Spleen (tissue), 11 donors: ENCODE measurements at regions not wholly inside any gene's neighbourhood (a gene's known extent, or its start where the extent isn't known, plus 50 kb on each side); places are given as distances from the start of the nearest gene placed in this dataset.
"Not testable (repeated sequence)": the region's sequence is repeated elsewhere in the genome, so short reads cannot be mapped to it uniquely, and the experiment has no call there.

ENCODE experiments used
- DNase-seq: peaks from one replicate; pipeline ENCODE4 v3.0.0-alpha.2; 2020
- H3K27ac ChIP-seq, 8 donors: fragments of 200-600 bp; sonication (generic) in 7 of 8; 1 replicate in 4 of 8; 2 replicates in 4 of 8; pipeline versions ENCODE4 v1.5.0 to v1.8.0; 2016 to 2021; ENCODE audit warnings: inconsistent platforms in 4 of 8, mild to moderate bottlenecking in 4 of 8, moderate library complexity in 1 of 8
- H3K27me3 ChIP-seq, 7 donors: fragments of 200-600 bp; sonication (generic) in 6 of 7; replicated peaks in 1 of 7; 1 replicate in 4 of 7; 2 replicates in 3 of 7; pipeline versions ENCODE4 v1.5.0 to v1.8.0; 2016 to 2021; ENCODE audit warnings: inconsistent platforms in 3 of 7, mild to moderate bottlenecking in 1 of 7
- H3K36me3 ChIP-seq, 6 donors: fragments of 200-600 bp; sonication (generic) in 5 of 6; 1 replicate in 4 of 6; 2 replicates in 2 of 6; pipeline versions ENCODE4 v1.5.0 to v1.8.0; 2016 to 2021; ENCODE audit warnings: inconsistent platforms in 2 of 6
- H3K4me1 ChIP-seq, 6 donors: fragments of 200-600 bp; sonication (generic) in 5 of 6; 1 replicate in 3 of 6; 2 replicates in 3 of 6; pipeline versions ENCODE4 v1.5.0 to v1.8.0; 2016 to 2021; ENCODE audit warnings: inconsistent platforms in 3 of 6
- H3K4me3 ChIP-seq, 8 donors: fragments of 200-600 bp; sonication (generic) in 7 of 8; 1 replicate in 4 of 8; 2 replicates in 4 of 8; pipeline versions ENCODE4 v1.5.0 to v1.8.0; 2016 to 2021; ENCODE audit warnings: inconsistent platforms in 4 of 8, mild to moderate bottlenecking in 4 of 8, moderate library complexity in 2 of 8
- H3K9me3 ChIP-seq, 8 donors: fragments of 200-600 bp; sonication (generic) in 7 of 8; 1 replicate in 4 of 8; 2 replicates in 4 of 8; pipeline versions ENCODE4 v1.5.0 to v1.8.0; 2016 to 2021; ENCODE audit warnings: inconsistent platforms in 4 of 8
- POLR2A ChIP-seq, 3 donors: fragments of 450-650 bp; IDR thresholded peaks; one replicate each; pipeline ENCODE4 v1.5.1; 2017; ENCODE audit warnings: antibody characterized with exemption in 3 of 3, mild to moderate bottlenecking in 1 of 3
- POLR2AphosphoS5 ChIP-seq, 3 donors: sonication (generic); formaldehyde crosslinking; IDR thresholded peaks; one replicate each; pipeline ENCODE4 v1.5.1; 2017; ENCODE audit warnings: antibody characterized with exemption in 3 of 3
- WGBS, 5 donors: extraction: QIAGEN DNeasy Blood & Tissue Kit in 3 of 5; methylation state at CpG; one replicate each; pipeline versions ENCODE4 v1.1.5 to v1.1.7; 2013 to 2018; 5-methylcytosine and 5-hydroxymethylcytosine counted together
- intact Hi-C: fragments of 100-400 bp; cut with DNase I; formaldehyde crosslinking; loops from one replicate; pipeline ENCODE4 v1.15.0; 2023; ENCODE audit warnings: low total_unique reads
- TF ChIP-seq, protein P1 (sequence below), 11 experiments: fragments of 200-600 bp in 7 of 11; fragments of 450-650 bp in 4 of 11; sonication (generic) in 4 of 11; IDR thresholded peaks in 8 of 11; conservative IDR thresholded peaks in 3 of 11; 1 replicate in 7 of 11; 2 replicates in 4 of 11; pipeline versions ENCODE4 v1.4.0 to v1.8.0; 2016 to 2021; ENCODE audit warnings: antibody characterized with exemption in 11 of 11, inconsistent platforms in 4 of 11, mild to moderate bottlenecking in 1 of 11
- donor health status: healthy with polysubstance abuse.
- donor health status: DM: no; HTN: no; CAD: no; lungs with moderate emphysema.
- donor health status: DM: no; HTN: no; CAD: no.
- donor health status: Bipolar disorder and iron deficiency.
- donor health status: healthy.
- donor health status: DM: no; HTN: no; CAD: no.
- donor health status: DM: yes; HTN: yes; CAD: no.

- Histone ChIP-seq H3K27me3 (peaks cover 0 to 29% (median 0%) of the 10 kb centered on the region in 7 donors), H3K36me3 (no peaks in the 10 kb centered on the region), H3K4me1 (no peaks in the 10 kb centered on the region), H3K9me3 (no peaks in the 10 kb centered on the region), H3K27ac (no peak overlapping the region), H3K4me3 (no peak overlapping the region)
- TF ChIP-seq POLR2AphosphoS5 (IDR thresholded peaks at IDR 0.05): no peak
- TF ChIP-seq, protein P1, sequence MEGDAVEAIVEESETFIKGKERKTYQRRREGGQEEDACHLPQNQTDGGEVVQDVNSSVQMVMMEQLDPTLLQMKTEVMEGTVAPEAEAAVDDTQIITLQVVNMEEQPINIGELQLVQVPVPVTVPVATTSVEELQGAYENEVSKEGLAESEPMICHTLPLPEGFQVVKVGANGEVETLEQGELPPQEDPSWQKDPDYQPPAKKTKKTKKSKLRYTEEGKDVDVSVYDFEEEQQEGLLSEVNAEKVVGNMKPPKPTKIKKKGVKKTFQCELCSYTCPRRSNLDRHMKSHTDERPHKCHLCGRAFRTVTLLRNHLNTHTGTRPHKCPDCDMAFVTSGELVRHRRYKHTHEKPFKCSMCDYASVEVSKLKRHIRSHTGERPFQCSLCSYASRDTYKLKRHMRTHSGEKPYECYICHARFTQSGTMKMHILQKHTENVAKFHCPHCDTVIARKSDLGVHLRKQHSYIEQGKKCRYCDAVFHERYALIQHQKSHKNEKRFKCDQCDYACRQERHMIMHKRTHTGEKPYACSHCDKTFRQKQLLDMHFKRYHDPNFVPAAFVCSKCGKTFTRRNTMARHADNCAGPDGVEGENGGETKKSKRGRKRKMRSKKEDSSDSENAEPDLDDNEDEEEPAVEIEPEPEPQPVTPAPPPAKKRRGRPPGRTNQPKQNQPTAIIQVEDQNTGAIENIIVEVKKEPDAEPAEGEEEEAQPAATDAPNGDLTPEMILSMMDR (IDR thresholded peaks at IDR 0.05 in 8 of 11, conservative IDR thresholded peaks at IDR 0.05 in 3 of 11): no peak
- no peak for TF ChIP-seq POLR2A (IDR thresholded peaks at IDR 0.05)
- no peak for DNase-seq
- 27 to 52% (median 38%) methylated on average over 7 of the region's 7 CpGs for WGBS, 5 donors
- intact Hi-C loops: no loop called here
Observed at GRCh38 chr11:107259811-107260221, 197.8 kb downstream of the CWF19L2 start.

GRCh38 chr11:107257710-107258109 is 199.9 kb downstream of the CWF19L2 start:
- no peaks in the 10 kb centered on the region for H3K4me1 ChIP-seq
- H3K4me3 ChIP-seq: no peak overlapping the region
- TF ChIP-seq POLR2A (IDR thresholded peaks at IDR 0.05): no peak
- TF ChIP-seq, protein P1 (IDR thresholded peaks at IDR 0.05 in 8 of 11, conservative IDR thresholded peaks at IDR 0.05 in 3 of 11): no peak
- TF ChIP-seq POLR2AphosphoS5 (IDR thresholded peaks at IDR 0.05): no peak
- no peak overlapping the region for H3K27ac ChIP-seq
- no peaks in the 10 kb centered on the region for H3K36me3 ChIP-seq
- intact Hi-C loops: no loop called here
- 87 to 96% (median 90%) methylated on average over 7 of the region's 7 CpGs for WGBS, 5 donors
- DNase-seq: no peak
- no peaks in the 10 kb centered on the region for H3K9me3 ChIP-seq
- peaks cover 0 to 29% (median 0%) of the 10 kb centered on the region in 7 donors for H3K27me3 ChIP-seq

- H3K4me1 ChIP-seq, intact Hi-C loops, DNase-seq, H3K4me3 ChIP-seq, H3K36me3 ChIP-seq, H3K9me3 ChIP-seq, H3K27ac ChIP-seq: not testable (repeated sequence)
- 80 to 89% (median 81%) methylated on average over 8 of the region's 8 CpGs for WGBS, 5 donors
- peaks cover 0 to 23% (median 0%) of the 10 kb centered on the region in 7 donors for H3K27me3 ChIP-seq
Observed at GRCh38 chr11:107253661-107254060, 204.0 kb downstream of the CWF19L2 start.

DNA sequence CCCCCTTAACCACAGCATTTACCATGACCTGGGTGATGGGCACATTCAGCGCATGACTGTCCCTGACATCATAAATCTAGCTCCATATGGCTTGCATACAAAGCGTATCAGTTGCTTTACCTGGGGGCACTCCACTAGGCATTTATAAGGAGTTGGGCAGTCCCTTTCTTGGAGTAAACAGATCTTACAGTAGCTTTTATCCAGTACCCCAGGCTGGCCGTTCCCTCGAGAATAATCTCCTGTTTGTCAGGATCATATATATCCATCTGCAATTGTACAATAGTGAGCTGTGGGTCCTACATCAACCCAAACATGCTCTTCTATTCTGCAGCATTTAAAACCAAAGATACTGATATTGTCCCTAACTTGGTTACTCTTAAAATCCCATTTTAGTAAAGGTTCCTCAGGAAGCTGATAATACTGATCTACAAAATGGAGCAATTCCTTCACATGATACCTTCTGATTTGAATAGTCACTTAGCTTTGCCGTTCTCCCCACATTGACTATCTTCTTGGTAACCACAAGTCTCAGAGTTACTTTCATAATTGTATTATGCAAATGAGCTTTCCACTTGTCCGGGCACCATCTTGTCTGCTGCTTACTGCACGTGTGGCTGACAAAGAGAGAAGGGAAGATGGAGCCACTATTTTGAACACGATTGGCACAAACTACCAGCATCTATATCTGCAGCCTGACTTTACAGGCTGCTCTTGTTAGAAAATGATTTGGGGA is 205.0 kb downstream of the CWF19L2 start:
- WGBS, 5 donors: 82 to 90% (median 86%) methylated on average over 8 of the region's 8 CpGs

More for the DNA sequence above, 205.0 kb downstream of the CWF19L2 start:
- no peaks in the 10 kb centered on the region for H3K4me1 ChIP-seq
- DNase-seq: no peak
- no peak for TF ChIP-seq POLR2A (IDR thresholded peaks at IDR 0.05)
- TF ChIP-seq, protein P1 (IDR thresholded peaks at IDR 0.05 in 8 of 11, conservative IDR thresholded peaks at IDR 0.05 in 3 of 11): no peak
- no peak for TF ChIP-seq POLR2AphosphoS5 (IDR thresholded peaks at IDR 0.05)
- no peak overlapping the region for H3K27ac ChIP-seq
- H3K27me3 ChIP-seq: peaks cover 0 to 19% (median 0%) of the 10 kb centered on the region in 7 donors
- intact Hi-C loops: no loop called here
- no peak overlapping the region for H3K4me3 ChIP-seq
- H3K36me3 ChIP-seq: no peaks in the 10 kb centered on the region
- no peaks in the 10 kb centered on the region for H3K9me3 ChIP-seq
